HEK293 (cell line): ENCODE measurements at regions not wholly inside any gene's neighbourhood (a gene's known extent, or its start where the extent isn't known, plus 50 kb on each side); places are given as distances from the start of the nearest gene placed in this dataset.

Source experiments
- CTCF ChIA-PET: fragments of 350-600 bp; formaldehyde crosslinking; extraction: SDS; loops from one replicate; lab custom pipeline; 2021; ENCODE audit warnings: antibody characterized with exemption; lab: Yijun Ruan, JAX
- POLR2A ChIA-PET: fragments of 300-600 bp; formaldehyde crosslinking; extraction: SDS; loops from one replicate; lab custom pipeline; 2020; ENCODE audit warnings: antibody characterized with exemption, inconsistent platforms; lab: Yijun Ruan, JAX
- H3K27ac ChIP-seq: fragments of 200-500 bp; sonication (Bioruptor generic); 2 replicates; pipeline ENCODE4 v1.5.1; 2014; ENCODE audit warnings: low read depth, low read length, control low read depth, inconsistent platforms; ENCODE audit errors: extremely low read depth
- H3K36me3 ChIP-seq, 2 experiments: fragments of 200-500 bp in 1 of 2; sonication (Bioruptor generic) in 1 of 2; 1 replicate in 1 of 2; 2 replicates in 1 of 2; pipeline ENCODE4 v1.5.1; 2014 to 2017; ENCODE audit warnings: inconsistent platforms in 2 of 2, low read length in 2 of 2; ENCODE audit not compliant: control insufficient read depth in 2 of 2, insufficient read depth in 1 of 2
- H3K4me1 ChIP-seq: fragments of 200-500 bp; sonication (Bioruptor generic); 2 replicates; pipeline ENCODE4 v1.5.1; 2014; ENCODE audit warnings: mild to moderate bottlenecking, low read length, inconsistent platforms; ENCODE audit not compliant: control insufficient read depth, insufficient read depth
- H3K4me3 ChIP-seq: 2 replicates; pipeline ENCODE4 v1.5.1; 2011; ENCODE audit warnings: low read depth, mild to moderate bottlenecking, control low read depth, low read length, moderate library complexity
- H3K9me3 ChIP-seq: fragments of 200-500 bp; sonication (Bioruptor generic); 2 replicates; pipeline ENCODE4 v1.5.1; 2014; ENCODE audit warnings: low read depth, low read length, inconsistent platforms; ENCODE audit not compliant: control insufficient read depth, insufficient read depth
- BCL11B ChIP-seq: fragments of 450-650 bp; formaldehyde crosslinking; IDR thresholded peaks from 2 replicates; pipeline ENCODE4 v1.5.1; 2016; ENCODE audit warnings: low read depth, missing biosample characterization, missing genetic modification characterization
- EGR2 ChIP-seq: fragments of 450-650 bp; formaldehyde crosslinking; IDR thresholded peaks from 2 replicates; pipeline ENCODE4 v1.5.1; 2016; ENCODE audit warnings: low read depth, missing biosample characterization, missing genetic modification characterization
- HOXD13 ChIP-seq: sonication (generic); formaldehyde crosslinking; IDR thresholded peaks from 2 replicates; pipeline ENCODE4 v1.8.0; 2022; ENCODE audit warnings: missing genetic modification reagents, borderline replicate concordance
- REPIN1 ChIP-seq: fragments of 450-650 bp; formaldehyde crosslinking; IDR thresholded peaks from 2 replicates; pipeline ENCODE4 v1.5.1; 2017; ENCODE audit warnings: missing biosample characterization, missing genetic modification characterization, low read depth
- ZBTB48 ChIP-seq: fragments of 450-650 bp; formaldehyde crosslinking; IDR thresholded peaks from 2 replicates; pipeline ENCODE4 v1.5.1; 2016; ENCODE audit warnings: missing biosample characterization, missing genetic modification characterization
- ZFP69B ChIP-seq: fragments of 450-650 bp; formaldehyde crosslinking; IDR thresholded peaks from 2 replicates; pipeline ENCODE4 v1.5.1; 2016; ENCODE audit warnings: missing biosample characterization, missing genetic modification characterization
- ZNF10 ChIP-seq: fragments of 450-650 bp; formaldehyde crosslinking; IDR thresholded peaks from 2 replicates; pipeline ENCODE4 v1.5.1; 2017; ENCODE audit warnings: missing biosample characterization, missing genetic modification characterization
- ZNF239 ChIP-seq: fragments of 450-650 bp; formaldehyde crosslinking; IDR thresholded peaks from 2 replicates; pipeline ENCODE4 v1.5.1; 2016; ENCODE audit warnings: missing biosample characterization, missing genetic modification characterization
- ZNF274 ChIP-seq, 2 experiments: fragments of 200-500 bp in 1 of 2; fragments of 450-650 bp in 1 of 2; sonication (Bioruptor generic) in 1 of 2; formaldehyde crosslinking in 1 of 2; IDR thresholded peaks; 2 replicates each; pipeline versions ENCODE4 v1.5.1 to v1.6.1; 2014 to 2016; ENCODE audit warnings: borderline replicate concordance in 1 of 2, inconsistent platforms in 1 of 2, low read length in 1 of 2, missing biosample characterization in 1 of 2, missing genetic modification characterization in 1 of 2
- ZNF350 ChIP-seq: fragments of 450-650 bp; formaldehyde crosslinking; IDR thresholded peaks from 2 replicates; pipeline ENCODE4 v1.5.0; 2017; ENCODE audit warnings: missing biosample characterization, mild to moderate bottlenecking, missing genetic modification characterization
- ZNF366 ChIP-seq: fragments of 450-650 bp; formaldehyde crosslinking; conservative IDR thresholded peaks from 2 replicates; pipeline ENCODE4 v1.5.1; 2016; ENCODE audit warnings: missing biosample characterization, missing genetic modification characterization
- ZNF596 ChIP-seq: fragments of 450-650 bp; IDR thresholded peaks from 2 replicates; pipeline ENCODE4 v1.5.0; 2018; ENCODE audit warnings: missing biosample characterization, mild to moderate bottlenecking, missing genetic modification characterization, moderate library complexity
- ZNF677 ChIP-seq: fragments of 450-650 bp; IDR thresholded peaks from 2 replicates; pipeline ENCODE4 v1.5.0; 2018; ENCODE audit warnings: missing biosample characterization, mild to moderate bottlenecking, missing genetic modification characterization, moderate library complexity
- ZNF830 ChIP-seq: fragments of 450-650 bp; IDR thresholded peaks from 2 replicates; pipeline ENCODE4 v1.5.0; 2018; ENCODE audit warnings: missing biosample characterization, missing genetic modification characterization, low read depth, mild to moderate bottlenecking, moderate library complexity
- TF ChIP-seq, protein P1 (sequence below): fragments of 450-650 bp; formaldehyde crosslinking; IDR thresholded peaks from 2 replicates; pipeline ENCODE4 v1.5.1; 2016; ENCODE audit warnings: missing biosample characterization, missing genetic modification characterization
- TF ChIP-seq, protein P2 (sequence below): fragments of 450-650 bp; formaldehyde crosslinking; IDR thresholded peaks from 2 replicates; pipeline ENCODE4 v1.5.1; 2017; ENCODE audit warnings: missing biosample characterization, missing genetic modification characterization
- TF ChIP-seq, protein P3 (sequence below): fragments of 450-650 bp; formaldehyde crosslinking; IDR thresholded peaks from 2 replicates; pipeline ENCODE4 v1.5.1; 2016; ENCODE audit warnings: missing biosample characterization, missing genetic modification characterization
- TF ChIP-seq, protein P4 (sequence below): fragments of 450-650 bp; formaldehyde crosslinking; IDR thresholded peaks from 2 replicates; pipeline ENCODE4 v1.5.1; 2016; ENCODE audit warnings: missing biosample characterization, missing genetic modification characterization, low read depth
- TF ChIP-seq, protein P5 (sequence below): fragments of 450-650 bp; formaldehyde crosslinking; IDR thresholded peaks from 2 replicates; pipeline ENCODE4 v1.5.1; 2016; ENCODE audit warnings: missing biosample characterization, missing genetic modification characterization, borderline replicate concordance
- TF ChIP-seq, protein P6 (sequence below): IDR thresholded peaks from 2 replicates; pipeline ENCODE4 v1.6.1; 2011; ENCODE audit warnings: mild to moderate bottlenecking, low read depth, low read length, borderline replicate concordance

DNA sequence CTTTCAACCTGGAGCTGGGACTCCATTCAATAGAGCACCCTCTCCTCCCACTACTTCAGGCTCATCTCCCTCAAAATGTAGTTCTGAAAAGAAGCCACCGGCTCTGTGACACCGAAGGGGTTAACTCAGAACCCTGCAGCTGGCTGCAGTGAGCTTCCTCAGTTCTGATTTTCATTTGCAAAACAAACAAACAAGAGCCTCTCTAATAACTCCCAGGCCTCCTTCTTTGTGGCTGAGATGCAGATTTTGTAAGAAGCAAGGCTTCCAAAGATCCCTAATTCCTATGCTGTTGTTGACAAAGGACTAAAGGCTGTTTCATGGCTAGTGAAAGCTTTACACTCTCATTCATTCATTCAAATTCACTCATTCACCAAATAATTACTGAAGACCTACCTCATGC is 333.4 kb upstream of the TBX3 start:
- POLR2A ChIA-PET, result no interaction called here
- H3K4me1 ChIP-seq, result no peaks in the 10 kb centered on the region
- H3K27ac ChIP-seq, result no peak overlapping the region
- H3K36me3 ChIP-seq, result no peaks in the 10 kb centered on the region
- TF ChIP-seq ZNF274 (IDR thresholded peaks at IDR 0.05; ENCODE audit: low read length) (no peak), ZNF274 (tag by site-specific recombination; IDR thresholded peaks at IDR 0.05; ENCODE audit: borderline replicate concordance) (no peak), REPIN1 (tag by site-specific recombination) (no peak), ZBTB48 (tag by site-specific recombination) (no peak), EGR2 (no peak), ZFP69B (tag by site-specific recombination) (no peak), ZNF366 (tag by site-specific recombination) (no peak)
- TF ChIP-seq, protein P1, sequence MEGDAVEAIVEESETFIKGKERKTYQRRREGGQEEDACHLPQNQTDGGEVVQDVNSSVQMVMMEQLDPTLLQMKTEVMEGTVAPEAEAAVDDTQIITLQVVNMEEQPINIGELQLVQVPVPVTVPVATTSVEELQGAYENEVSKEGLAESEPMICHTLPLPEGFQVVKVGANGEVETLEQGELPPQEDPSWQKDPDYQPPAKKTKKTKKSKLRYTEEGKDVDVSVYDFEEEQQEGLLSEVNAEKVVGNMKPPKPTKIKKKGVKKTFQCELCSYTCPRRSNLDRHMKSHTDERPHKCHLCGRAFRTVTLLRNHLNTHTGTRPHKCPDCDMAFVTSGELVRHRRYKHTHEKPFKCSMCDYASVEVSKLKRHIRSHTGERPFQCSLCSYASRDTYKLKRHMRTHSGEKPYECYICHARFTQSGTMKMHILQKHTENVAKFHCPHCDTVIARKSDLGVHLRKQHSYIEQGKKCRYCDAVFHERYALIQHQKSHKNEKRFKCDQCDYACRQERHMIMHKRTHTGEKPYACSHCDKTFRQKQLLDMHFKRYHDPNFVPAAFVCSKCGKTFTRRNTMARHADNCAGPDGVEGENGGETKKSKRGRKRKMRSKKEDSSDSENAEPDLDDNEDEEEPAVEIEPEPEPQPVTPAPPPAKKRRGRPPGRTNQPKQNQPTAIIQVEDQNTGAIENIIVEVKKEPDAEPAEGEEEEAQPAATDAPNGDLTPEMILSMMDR (tag by site-specific recombination), result no peak
- TF ChIP-seq, protein P2, sequence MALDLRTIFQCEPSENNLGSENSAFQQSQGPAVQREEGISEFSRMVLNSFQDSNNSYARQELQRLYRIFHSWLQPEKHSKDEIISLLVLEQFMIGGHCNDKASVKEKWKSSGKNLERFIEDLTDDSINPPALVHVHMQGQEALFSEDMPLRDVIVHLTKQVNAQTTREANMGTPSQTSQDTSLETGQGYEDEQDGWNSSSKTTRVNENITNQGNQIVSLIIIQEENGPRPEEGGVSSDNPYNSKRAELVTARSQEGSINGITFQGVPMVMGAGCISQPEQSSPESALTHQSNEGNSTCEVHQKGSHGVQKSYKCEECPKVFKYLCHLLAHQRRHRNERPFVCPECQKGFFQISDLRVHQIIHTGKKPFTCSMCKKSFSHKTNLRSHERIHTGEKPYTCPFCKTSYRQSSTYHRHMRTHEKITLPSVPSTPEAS, result no peak
- TF ChIP-seq, protein P3, sequence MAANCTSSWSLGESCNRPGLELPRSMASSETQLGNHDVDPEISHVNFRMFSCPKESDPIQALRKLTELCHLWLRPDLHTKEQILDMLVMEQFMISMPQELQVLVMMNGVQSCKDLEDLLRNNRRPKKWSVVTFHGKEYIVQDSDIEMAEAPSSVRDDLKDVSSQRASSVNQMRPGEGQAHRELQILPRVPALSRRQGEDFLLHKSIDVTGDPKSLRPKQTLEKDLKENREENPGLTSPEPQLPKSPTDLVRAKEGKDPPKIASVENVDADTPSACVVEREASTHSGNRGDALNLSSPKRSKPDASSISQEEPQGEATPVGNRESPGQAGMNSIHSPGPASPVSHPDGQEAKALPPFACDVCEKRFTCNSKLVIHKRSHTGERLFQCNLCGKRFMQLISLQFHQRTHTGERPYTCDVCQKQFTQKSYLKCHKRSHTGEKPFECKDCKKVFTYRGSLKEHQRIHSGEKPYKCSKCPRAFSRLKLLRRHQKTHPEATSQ (tag by site-specific recombination), result no peak
- TF ChIP-seq, all 188 proteins: peak for 0
- no peak overlapping the region for H3K4me3 ChIP-seq
- no peaks in the 10 kb centered on the region for H3K9me3 ChIP-seq
- CTCF ChIA-PET, result no interaction called here

DNA sequence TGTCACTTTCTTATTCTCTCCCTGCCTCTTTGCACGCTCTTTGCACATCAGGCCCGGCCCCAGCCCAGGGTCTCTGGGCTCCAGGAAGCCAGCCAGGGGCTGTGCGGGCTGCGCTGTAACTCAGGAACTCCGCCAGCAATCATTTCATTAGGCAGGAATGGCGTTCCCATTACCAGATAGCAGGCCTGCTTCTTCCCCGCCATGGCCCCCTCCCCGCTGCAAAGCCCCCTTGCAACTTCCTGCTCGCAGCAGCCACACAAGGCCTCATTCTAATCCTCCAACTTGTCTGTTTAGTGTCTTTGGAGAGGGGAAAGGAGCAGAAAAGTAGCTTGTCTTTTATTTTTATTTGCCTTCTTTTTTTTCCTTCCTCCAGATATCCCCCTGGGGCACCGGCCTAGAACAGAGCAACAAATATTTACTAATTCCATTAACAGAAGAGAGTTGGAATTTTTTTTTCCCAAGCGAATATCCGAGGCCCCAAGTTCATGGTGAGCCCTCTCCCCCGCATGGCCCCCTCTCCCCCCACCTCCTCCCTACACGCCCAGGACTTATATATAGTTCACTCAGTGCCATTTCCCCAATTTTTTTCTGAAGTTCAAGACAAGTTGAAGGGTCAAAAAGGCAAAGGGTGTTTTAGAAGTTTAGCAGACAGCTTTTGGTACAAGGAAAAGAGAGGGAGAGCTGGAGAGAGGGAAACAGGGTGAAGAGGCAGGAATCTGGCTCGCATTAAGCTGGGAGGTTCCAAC is 329.4 kb upstream of the TBX3 start:
- H3K4me3 ChIP-seq, result no peak overlapping the region
- H3K9me3 ChIP-seq, result no peaks in the 10 kb centered on the region
- H3K4me1 ChIP-seq, result no peaks in the 10 kb centered on the region
- POLR2A ChIA-PET, result no interaction called here
- CTCF ChIA-PET, result interaction anchor here (0.6 kb wide), 1 partner anchor 32 kb away, joined by 3 read pairs; no protein-coding TSS in a partner anchor
- H3K36me3 ChIP-seq, result no peaks in the 10 kb centered on the region
- H3K27ac ChIP-seq, result no peak overlapping the region
- TF ChIP-seq, protein P4, sequence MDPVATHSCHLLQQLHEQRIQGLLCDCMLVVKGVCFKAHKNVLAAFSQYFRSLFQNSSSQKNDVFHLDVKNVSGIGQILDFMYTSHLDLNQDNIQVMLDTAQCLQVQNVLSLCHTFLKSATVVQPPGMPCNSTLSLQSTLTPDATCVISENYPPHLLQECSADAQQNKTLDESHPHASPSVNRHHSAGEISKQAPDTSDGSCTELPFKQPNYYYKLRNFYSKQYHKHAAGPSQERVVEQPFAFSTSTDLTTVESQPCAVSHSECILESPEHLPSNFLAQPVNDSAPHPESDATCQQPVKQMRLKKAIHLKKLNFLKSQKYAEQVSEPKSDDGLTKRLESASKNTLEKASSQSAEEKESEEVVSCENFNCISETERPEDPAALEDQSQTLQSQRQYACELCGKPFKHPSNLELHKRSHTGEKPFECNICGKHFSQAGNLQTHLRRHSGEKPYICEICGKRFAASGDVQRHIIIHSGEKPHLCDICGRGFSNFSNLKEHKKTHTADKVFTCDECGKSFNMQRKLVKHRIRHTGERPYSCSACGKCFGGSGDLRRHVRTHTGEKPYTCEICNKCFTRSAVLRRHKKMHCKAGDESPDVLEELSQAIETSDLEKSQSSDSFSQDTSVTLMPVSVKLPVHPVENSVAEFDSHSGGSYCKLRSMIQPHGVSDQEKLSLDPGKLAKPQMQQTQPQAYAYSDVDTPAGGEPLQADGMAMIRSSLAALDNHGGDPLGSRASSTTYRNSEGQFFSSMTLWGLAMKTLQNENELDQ (tag by site-specific recombination), result no peak
- no peak for TF ChIP-seq ZNF830 (tag by site-specific recombination)
- TF ChIP-seq, protein P5, sequence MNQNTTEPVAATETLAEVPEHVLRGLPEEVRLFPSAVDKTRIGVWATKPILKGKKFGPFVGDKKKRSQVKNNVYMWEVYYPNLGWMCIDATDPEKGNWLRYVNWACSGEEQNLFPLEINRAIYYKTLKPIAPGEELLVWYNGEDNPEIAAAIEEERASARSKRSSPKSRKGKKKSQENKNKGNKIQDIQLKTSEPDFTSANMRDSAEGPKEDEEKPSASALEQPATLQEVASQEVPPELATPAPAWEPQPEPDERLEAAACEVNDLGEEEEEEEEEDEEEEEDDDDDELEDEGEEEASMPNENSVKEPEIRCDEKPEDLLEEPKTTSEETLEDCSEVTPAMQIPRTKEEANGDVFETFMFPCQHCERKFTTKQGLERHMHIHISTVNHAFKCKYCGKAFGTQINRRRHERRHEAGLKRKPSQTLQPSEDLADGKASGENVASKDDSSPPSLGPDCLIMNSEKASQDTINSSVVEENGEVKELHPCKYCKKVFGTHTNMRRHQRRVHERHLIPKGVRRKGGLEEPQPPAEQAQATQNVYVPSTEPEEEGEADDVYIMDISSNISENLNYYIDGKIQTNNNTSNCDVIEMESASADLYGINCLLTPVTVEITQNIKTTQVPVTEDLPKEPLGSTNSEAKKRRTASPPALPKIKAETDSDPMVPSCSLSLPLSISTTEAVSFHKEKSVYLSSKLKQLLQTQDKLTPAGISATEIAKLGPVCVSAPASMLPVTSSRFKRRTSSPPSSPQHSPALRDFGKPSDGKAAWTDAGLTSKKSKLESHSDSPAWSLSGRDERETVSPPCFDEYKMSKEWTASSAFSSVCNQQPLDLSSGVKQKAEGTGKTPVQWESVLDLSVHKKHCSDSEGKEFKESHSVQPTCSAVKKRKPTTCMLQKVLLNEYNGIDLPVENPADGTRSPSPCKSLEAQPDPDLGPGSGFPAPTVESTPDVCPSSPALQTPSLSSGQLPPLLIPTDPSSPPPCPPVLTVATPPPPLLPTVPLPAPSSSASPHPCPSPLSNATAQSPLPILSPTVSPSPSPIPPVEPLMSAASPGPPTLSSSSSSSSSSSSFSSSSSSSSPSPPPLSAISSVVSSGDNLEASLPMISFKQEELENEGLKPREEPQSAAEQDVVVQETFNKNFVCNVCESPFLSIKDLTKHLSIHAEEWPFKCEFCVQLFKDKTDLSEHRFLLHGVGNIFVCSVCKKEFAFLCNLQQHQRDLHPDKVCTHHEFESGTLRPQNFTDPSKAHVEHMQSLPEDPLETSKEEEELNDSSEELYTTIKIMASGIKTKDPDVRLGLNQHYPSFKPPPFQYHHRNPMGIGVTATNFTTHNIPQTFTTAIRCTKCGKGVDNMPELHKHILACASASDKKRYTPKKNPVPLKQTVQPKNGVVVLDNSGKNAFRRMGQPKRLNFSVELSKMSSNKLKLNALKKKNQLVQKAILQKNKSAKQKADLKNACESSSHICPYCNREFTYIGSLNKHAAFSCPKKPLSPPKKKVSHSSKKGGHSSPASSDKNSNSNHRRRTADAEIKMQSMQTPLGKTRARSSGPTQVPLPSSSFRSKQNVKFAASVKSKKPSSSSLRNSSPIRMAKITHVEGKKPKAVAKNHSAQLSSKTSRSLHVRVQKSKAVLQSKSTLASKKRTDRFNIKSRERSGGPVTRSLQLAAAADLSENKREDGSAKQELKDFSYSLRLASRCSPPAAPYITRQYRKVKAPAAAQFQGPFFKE (tag by site-specific recombination), result no peak
- TF ChIP-seq ZNF596 (tag by site-specific recombination), result no peak
- TF ChIP-seq, protein P6, sequence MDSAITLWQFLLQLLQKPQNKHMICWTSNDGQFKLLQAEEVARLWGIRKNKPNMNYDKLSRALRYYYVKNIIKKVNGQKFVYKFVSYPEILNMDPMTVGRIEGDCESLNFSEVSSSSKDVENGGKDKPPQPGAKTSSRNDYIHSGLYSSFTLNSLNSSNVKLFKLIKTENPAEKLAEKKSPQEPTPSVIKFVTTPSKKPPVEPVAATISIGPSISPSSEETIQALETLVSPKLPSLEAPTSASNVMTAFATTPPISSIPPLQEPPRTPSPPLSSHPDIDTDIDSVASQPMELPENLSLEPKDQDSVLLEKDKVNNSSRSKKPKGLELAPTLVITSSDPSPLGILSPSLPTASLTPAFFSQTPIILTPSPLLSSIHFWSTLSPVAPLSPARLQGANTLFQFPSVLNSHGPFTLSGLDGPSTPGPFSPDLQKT, result no peak
- no peak for TF ChIP-seq BCL11B
- no peak for TF ChIP-seq ZNF239 (tag by site-specific recombination)
- no peak for TF ChIP-seq HOXD13 (CRISPR knock-in tag)
- no peak for TF ChIP-seq ZNF350 (tag by site-specific recombination)
- no peak for TF ChIP-seq ZNF10 (tag by site-specific recombination)
- no peak for TF ChIP-seq ZNF677 (tag by site-specific recombination)
